Effector memory CD4-positive, alpha-beta T cell (primary cell): ENCODE measurements at regions not wholly inside any gene's neighbourhood (a gene's known extent, or its start where the extent isn't known, plus 50 kb on each side); places are given as distances from the start of the nearest gene placed in this dataset.

Experiments
- DNase-seq, 3 donors: peaks; one replicate each; pipeline ENCODE4 v3.0.0-alpha.2; 2020
- H3K27ac ChIP-seq: 2 replicates; pipeline ENCODE4 v1.7.0; 2013; ENCODE audit warnings: mild to moderate bottlenecking, low read length, moderate library complexity; ENCODE audit not compliant: insufficient read depth, poor library complexity, severe bottlenecking
- H3K27me3 ChIP-seq: replicated peaks from 2 replicates; pipeline ENCODE4 v1.7.0; 2013; ENCODE audit warnings: mild to moderate bottlenecking, low read length; ENCODE audit not compliant: insufficient read depth, control insufficient read depth, poor library complexity, severe bottlenecking
- H3K36me3 ChIP-seq: 2 replicates; pipeline ENCODE4 v1.7.0; 2013; ENCODE audit warnings: mild to moderate bottlenecking, low read length, moderate library complexity; ENCODE audit not compliant: control insufficient read depth, insufficient read depth
- H3K4me1 ChIP-seq: 2 replicates; pipeline ENCODE4 v1.7.0; 2013; ENCODE audit warnings: low read length, mild to moderate bottlenecking; ENCODE audit not compliant: control insufficient read depth, insufficient read depth, poor library complexity, severe bottlenecking
- H3K4me3 ChIP-seq: 2 replicates; pipeline ENCODE4 v1.7.0; 2013; ENCODE audit warnings: low read length, low read depth, mild to moderate bottlenecking; ENCODE audit not compliant: insufficient read depth, poor library complexity, severe bottlenecking
- H3K9me3 ChIP-seq: 2 replicates; pipeline ENCODE4 v1.7.0; 2013; ENCODE audit warnings: mild to moderate bottlenecking, low read length, moderate library complexity; ENCODE audit not compliant: control insufficient read depth

- no peaks in the 10 kb centered on the region for H3K4me1 ChIP-seq
- H3K27me3 ChIP-seq = no peaks in the 10 kb centered on the region
- no peak overlapping the region for H3K4me3 ChIP-seq
- no peaks in the 10 kb centered on the region for H3K36me3 ChIP-seq
- DNase-seq = no peak
- no peak overlapping the region for H3K27ac ChIP-seq
- no peaks in the 10 kb centered on the region for H3K9me3 ChIP-seq
Measured at GRCh38 chr5:159507055-159507454, 176.8 kb upstream of the IL12B start.

GRCh38 chr5:159507661-159508060 lies 177.4 kb upstream of the IL12B start:
- no peak for DNase-seq
- Histone ChIP-seq H3K4me3 (no peak overlapping the region), H3K4me1 (no peaks in the 10 kb centered on the region), H3K27me3 (no peaks in the 10 kb centered on the region), H3K9me3 (no peaks in the 10 kb centered on the region), H3K27ac (no peak overlapping the region), H3K36me3 (no peaks in the 10 kb centered on the region)

GRCh38 chr5:159508344-159508743 lies 178.1 kb upstream of the IL12B start:
- no peak overlapping the region for H3K27ac ChIP-seq
- no peaks in the 10 kb centered on the region for H3K9me3 ChIP-seq
- no peaks in the 10 kb centered on the region for H3K36me3 ChIP-seq
- no peak for DNase-seq
- no peak overlapping the region for H3K4me3 ChIP-seq
- H3K4me1 ChIP-seq = no peaks in the 10 kb centered on the region
- no peaks in the 10 kb centered on the region for H3K27me3 ChIP-seq

- DNase-seq = no peak
- Histone ChIP-seq H3K4me1 (no peaks in the 10 kb centered on the region), H3K9me3 (no peaks in the 10 kb centered on the region), H3K4me3 (no peak overlapping the region), H3K27me3 (no peaks in the 10 kb centered on the region), H3K27ac (no peak overlapping the region), H3K36me3 (no peaks in the 10 kb centered on the region)
Measured at GRCh38 chr5:159509002-159509660, 178.8 kb upstream of the IL12B start.

- DNase-seq = no peak
- Histone ChIP-seq H3K27me3 (no peaks in the 10 kb centered on the region), H3K9me3 (no peaks in the 10 kb centered on the region), H3K4me1 (no peaks in the 10 kb centered on the region), H3K27ac (no peak overlapping the region), H3K36me3 (no peaks in the 10 kb centered on the region), H3K4me3 (no peak overlapping the region)
Measured at GRCh38 chr5:159510282-159510681, 180.0 kb upstream of the IL12B start.

- Histone ChIP-seq H3K27me3 (no peaks in the 10 kb centered on the region), H3K36me3 (no peaks in the 10 kb centered on the region), H3K27ac (no peak overlapping the region), H3K4me1 (no peaks in the 10 kb centered on the region), H3K9me3 (no peaks in the 10 kb centered on the region), H3K4me3 (no peak overlapping the region)
- no peak for DNase-seq
Measured at GRCh38 chr5:159511570-159511969, 181.3 kb upstream of the IL12B start.

GRCh38 chr5:159512064-159512463 lies 181.8 kb upstream of the IL12B start:
- no peaks in the 10 kb centered on the region for H3K27me3 ChIP-seq
- no peaks in the 10 kb centered on the region for H3K9me3 ChIP-seq
- no peak for DNase-seq
- no peaks in the 10 kb centered on the region for H3K4me1 ChIP-seq
- H3K27ac ChIP-seq = no peak overlapping the region
- H3K36me3 ChIP-seq = no peaks in the 10 kb centered on the region
- no peak overlapping the region for H3K4me3 ChIP-seq

GRCh38 chr5:159514229-159514810 lies 184.0 kb upstream of the IL12B start:
- H3K9me3 ChIP-seq = no peaks in the 10 kb centered on the region
- H3K4me3 ChIP-seq = no peak overlapping the region
- DNase-seq = no peak

GRCh38 chr5:159515197-159515596 lies 184.9 kb upstream of the IL12B start:
- DNase-seq = no peak
- Histone ChIP-seq H3K27me3 (no peaks in the 10 kb centered on the region), H3K36me3 (no peaks in the 10 kb centered on the region), H3K4me3 (no peak overlapping the region), H3K9me3 (no peaks in the 10 kb centered on the region), H3K27ac (no peak overlapping the region), H3K4me1 (no peaks in the 10 kb centered on the region)

More at GRCh38 chr5:159514229-159514810, 184.0 kb upstream of the IL12B start:
- Histone ChIP-seq H3K4me1 (no peaks in the 10 kb centered on the region), H3K27ac (no peak overlapping the region), H3K27me3 (no peaks in the 10 kb centered on the region), H3K36me3 (no peaks in the 10 kb centered on the region)

- no peaks in the 10 kb centered on the region for H3K4me1 ChIP-seq
- no peak overlapping the region for H3K4me3 ChIP-seq
- H3K36me3 ChIP-seq = no peaks in the 10 kb centered on the region
- H3K27me3 ChIP-seq = no peaks in the 10 kb centered on the region
- no peaks in the 10 kb centered on the region for H3K9me3 ChIP-seq
- H3K27ac ChIP-seq = no peak overlapping the region
- peak; percentile 39 to 44 (median 42) for DNase-seq
Measured at GRCh38 chr5:159515909-159516415, 185.7 kb upstream of the IL12B start.
